ENCODE measurements at regions not wholly inside any gene's neighbourhood (a gene's known extent, or its start where the extent isn't known, plus 50 kb on each side); places are given as distances from the start of the nearest gene placed in this dataset.

DNA sequence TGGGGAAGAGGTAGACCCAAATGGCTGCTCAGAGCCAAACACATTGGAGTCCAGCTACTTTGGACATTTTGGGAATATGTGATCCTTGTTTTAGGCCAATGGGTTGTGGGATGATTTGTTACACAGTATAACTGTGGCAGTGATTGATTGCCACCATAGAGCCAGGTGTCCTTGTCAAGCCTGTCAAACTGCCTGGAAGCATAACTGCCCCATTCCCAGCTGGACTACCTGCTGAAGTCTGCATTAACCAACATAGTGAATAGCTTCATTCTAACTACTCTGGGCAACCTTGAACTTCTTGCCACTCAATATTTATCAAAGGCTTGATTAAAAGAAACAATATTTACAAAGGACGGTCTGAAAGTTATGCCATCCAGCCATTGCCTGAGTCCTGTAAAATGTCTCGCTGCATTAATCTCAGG is 164.7 kb downstream of the LINC00237 start (continued):
- TF ChIP-seq, protein P1, sequence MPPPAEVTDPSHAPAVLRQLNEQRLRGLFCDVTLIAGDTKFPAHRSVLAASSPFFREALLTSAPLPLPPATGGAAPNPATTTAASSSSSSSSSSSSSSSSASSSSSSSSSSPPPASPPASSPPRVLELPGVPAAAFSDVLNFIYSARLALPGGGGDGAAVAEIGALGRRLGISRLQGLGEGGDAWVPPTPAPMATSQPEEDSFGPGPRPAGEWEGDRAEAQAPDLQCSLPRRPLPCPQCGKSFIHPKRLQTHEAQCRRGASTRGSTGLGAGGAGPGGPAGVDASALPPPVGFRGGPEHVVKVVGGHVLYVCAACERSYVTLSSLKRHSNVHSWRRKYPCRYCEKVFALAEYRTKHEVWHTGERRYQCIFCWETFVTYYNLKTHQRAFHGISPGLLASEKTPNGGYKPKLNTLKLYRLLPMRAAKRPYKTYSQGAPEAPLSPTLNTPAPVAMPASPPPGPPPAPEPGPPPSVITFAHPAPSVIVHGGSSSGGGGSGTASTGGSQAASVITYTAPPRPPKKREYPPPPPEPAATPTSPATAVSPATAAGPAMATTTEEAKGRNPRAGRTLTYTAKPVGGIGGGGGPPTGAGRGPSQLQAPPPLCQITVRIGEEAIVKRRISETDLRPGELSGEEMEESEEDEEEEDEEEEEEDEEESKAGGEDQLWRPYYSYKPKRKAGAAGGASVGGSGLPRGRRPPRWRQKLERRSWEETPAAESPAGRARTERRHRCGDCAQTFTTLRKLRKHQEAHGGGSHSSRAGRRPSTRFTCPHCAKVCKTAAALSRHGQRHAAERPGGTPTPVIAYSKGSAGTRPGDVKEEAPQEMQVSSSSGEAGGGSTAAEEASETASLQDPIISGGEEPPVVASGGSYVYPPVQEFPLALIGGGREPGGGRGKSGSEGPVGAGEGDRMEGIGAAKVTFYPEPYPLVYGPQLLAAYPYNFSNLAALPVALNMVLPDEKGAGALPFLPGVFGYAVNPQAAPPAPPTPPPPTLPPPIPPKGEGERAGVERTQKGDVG (CRISPR knock-in tag; IDR thresholded peaks at IDR 0.05; ENCODE audit: borderline replicate concordance), result no peak
- TF ChIP-seq, protein P2, sequence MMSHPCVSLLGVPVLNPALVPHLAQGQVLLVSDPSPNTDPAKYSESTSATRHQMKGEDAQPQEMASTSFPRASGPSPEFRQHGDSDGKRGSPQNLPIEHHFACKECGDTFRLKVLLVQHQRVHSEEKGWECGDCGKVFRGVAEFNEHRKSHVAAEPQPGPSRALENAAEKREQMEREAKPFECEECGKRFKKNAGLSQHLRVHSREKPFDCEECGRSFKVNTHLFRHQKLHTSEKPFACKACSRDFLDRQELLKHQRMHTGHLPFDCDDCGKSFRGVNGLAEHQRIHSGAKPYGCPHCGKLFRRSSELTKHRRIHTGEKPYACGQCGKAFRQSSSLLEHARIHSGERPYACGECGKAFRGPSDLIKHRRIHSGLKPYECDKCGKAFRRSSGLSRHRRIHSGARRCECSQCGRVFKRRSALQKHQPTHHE (CRISPR knock-in tag; IDR thresholded peaks at IDR 0.05; ENCODE audit: borderline replicate concordance), result no peak
- TF ChIP-seq PAX8 (CRISPR knock-in tag; IDR thresholded peaks at IDR 0.05; ENCODE audit: borderline replicate concordance) (no peak), KDM3A (CRISPR knock-in tag; IDR thresholded peaks at IDR 0.05; ENCODE audit: low read depth) (0 out of 2 replicates have a peak, but pooled peaks have one; percentile 28), ELF1 (CRISPR knock-in tag; IDR thresholded peaks at IDR 0.05) (no peak; the same call in 1 of the 2 replicates), ZNF263 (CRISPR knock-in tag; IDR thresholded peaks at IDR 0.05) (no peak), MLLT10 (CRISPR knock-in tag; IDR thresholded peaks at IDR 0.05) (no peak), KLF6 (CRISPR knock-in tag; IDR thresholded peaks at IDR 0.05) (no peak), ZNF598 (CRISPR knock-in tag; IDR thresholded peaks at IDR 0.05; ENCODE audit: borderline replicate concordance) (no peak), POGZ (CRISPR knock-in tag; IDR thresholded peaks at IDR 0.05) (peak; percentile 37; the same call in 1 of the 2 replicates), ATAD3A (CRISPR knock-in tag; IDR thresholded peaks at IDR 0.05) (no peak), FLYWCH1 (CRISPR knock-in tag; IDR thresholded peaks at IDR 0.05) (no peak), ZNF724P (CRISPR knock-in tag; IDR thresholded peaks at IDR 0.05; ENCODE audit: borderline replicate concordance) (peak; percentile 70; the same call in 1 of the 2 replicates), PAWR (CRISPR knock-in tag; IDR thresholded peaks at IDR 0.05; ENCODE audit: borderline replicate concordance) (no peak), ARNT (IDR thresholded peaks at IDR 0.05) (no peak), PHF5A (CRISPR knock-in tag; IDR thresholded peaks at IDR 0.05; ENCODE audit: low read depth, unreplicated experiment) (no peak)
- TF ChIP-seq, protein P3, sequence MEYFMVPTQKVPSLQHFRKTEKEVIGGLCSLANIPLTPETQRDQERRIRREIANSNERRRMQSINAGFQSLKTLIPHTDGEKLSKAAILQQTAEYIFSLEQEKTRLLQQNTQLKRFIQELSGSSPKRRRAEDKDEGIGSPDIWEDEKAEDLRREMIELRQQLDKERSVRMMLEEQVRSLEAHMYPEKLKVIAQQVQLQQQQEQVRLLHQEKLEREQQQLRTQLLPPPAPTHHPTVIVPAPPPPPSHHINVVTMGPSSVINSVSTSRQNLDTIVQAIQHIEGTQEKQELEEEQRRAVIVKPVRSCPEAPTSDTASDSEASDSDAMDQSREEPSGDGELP (IDR thresholded peaks at IDR 0.05; ENCODE audit: borderline replicate concordance, low read depth), result peak; percentile 78; the same call in 1 of the 2 replicates
- TF ChIP-seq, protein P4, sequence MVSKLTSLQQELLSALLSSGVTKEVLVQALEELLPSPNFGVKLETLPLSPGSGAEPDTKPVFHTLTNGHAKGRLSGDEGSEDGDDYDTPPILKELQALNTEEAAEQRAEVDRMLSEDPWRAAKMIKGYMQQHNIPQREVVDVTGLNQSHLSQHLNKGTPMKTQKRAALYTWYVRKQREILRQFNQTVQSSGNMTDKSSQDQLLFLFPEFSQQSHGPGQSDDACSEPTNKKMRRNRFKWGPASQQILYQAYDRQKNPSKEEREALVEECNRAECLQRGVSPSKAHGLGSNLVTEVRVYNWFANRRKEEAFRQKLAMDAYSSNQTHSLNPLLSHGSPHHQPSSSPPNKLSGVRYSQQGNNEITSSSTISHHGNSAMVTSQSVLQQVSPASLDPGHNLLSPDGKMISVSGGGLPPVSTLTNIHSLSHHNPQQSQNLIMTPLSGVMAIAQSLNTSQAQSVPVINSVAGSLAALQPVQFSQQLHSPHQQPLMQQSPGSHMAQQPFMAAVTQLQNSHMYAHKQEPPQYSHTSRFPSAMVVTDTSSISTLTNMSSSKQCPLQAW (CRISPR knock-in tag; IDR thresholded peaks at IDR 0.05), result peak; percentile 47
- TF ChIP-seq, protein P5, sequence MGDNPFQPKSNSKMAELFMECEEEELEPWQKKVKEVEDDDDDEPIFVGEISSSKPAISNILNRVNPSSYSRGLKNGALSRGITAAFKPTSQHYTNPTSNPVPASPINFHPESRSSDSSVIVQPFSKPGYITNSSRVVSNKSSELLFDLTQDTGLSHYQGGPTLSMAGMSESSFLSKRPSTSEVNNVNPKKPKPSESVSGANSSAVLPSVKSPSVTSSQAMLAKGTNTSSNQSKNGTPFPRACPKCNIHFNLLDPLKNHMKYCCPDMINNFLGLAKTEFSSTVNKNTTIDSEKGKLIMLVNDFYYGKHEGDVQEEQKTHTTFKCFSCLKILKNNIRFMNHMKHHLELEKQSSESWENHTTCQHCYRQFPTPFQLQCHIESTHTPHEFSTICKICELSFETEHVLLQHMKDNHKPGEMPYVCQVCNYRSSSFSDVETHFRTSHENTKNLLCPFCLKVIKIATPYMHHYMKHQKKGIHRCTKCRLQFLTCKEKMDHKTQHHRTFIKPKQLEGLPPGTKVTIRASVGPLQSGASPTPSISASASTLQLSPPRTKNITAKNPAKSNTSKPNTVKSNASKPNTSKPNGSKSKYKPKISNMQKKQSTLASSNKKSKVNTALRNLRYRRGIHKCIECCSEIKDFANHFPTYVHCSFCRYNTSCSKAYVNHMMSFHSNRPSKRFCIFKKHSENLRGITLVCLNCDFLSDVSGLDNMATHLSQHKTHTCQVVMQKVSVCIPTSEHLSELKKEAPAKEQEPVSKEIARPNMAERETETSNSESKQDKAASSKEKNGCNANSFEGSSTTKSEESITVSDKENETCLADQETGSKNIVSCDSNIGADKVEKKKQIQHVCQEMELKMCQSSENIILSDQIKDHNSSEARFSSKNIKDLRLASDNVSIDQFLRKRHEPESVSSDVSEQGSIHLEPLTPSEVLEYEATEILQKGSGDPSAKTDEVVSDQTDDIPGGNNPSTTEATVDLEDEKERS (CRISPR knock-in tag; IDR thresholded peaks at IDR 0.05), result no peak
- TF ChIP-seq, protein P6, sequence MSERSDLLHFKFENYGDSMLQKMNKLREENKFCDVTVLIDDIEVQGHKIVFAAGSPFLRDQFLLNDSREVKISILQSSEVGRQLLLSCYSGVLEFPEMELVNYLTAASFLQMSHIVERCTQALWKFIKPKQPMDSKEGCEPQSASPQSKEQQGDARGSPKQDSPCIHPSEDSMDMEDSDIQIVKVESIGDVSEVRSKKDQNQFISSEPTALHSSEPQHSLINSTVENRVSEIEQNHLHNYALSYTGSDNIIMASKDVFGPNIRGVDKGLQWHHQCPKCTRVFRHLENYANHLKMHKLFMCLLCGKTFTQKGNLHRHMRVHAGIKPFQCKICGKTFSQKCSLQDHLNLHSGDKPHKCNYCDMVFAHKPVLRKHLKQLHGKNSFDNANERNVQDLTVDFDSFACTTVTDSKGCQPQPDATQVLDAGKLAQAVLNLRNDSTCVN (CRISPR knock-in tag; IDR thresholded peaks at IDR 0.05; ENCODE audit: borderline replicate concordance), result no peak
